ENCODE measurements at regions not wholly inside any gene's neighbourhood (a gene's known extent, or its start where the extent isn't known, plus 50 kb on each side); places are given as distances from the start of the nearest gene placed in this dataset.

GRCh38 chr10:112071596-112072133, 111.9 kb downstream of the GPAM start:
- Histone ChIP-seq H3K36me3 (ENCODE audit: insufficient read depth, low read length) (no peaks in the 10 kb centered on the region), H3K9me3 (replicated peaks; ENCODE audit: low read length) (no peaks in the 10 kb centered on the region), H3K4me3 (ENCODE audit: low read length) (no peak overlapping the region), H3K4me2 (ENCODE audit: low read length) (no peak overlapping the region), H3K27me3 (ENCODE audit: control insufficient read depth, insufficient read depth, low read length) (no peaks in the 10 kb centered on the region), H3K4me1 (ENCODE audit: control insufficient read depth, insufficient read depth, low read length) (no peaks in the 10 kb centered on the region), H3K9ac (ENCODE audit: low read depth, low read length) (no peak overlapping the region)

GRCh38 chr10:112078003-112078402, 105.6 kb downstream of the GPAM start:
- Histone ChIP-seq H3K4me3 (ENCODE audit: low read length) (no peak overlapping the region), H3K9ac (ENCODE audit: low read depth, low read length) (no peak overlapping the region), H3K4me1 (ENCODE audit: control insufficient read depth, insufficient read depth, low read length) (no peaks in the 10 kb centered on the region), H3K36me3 (ENCODE audit: insufficient read depth, low read length) (no peaks in the 10 kb centered on the region), H3K9me3 (replicated peaks; ENCODE audit: low read length) (no peaks in the 10 kb centered on the region), H3K27me3 (ENCODE audit: control insufficient read depth, insufficient read depth, low read length) (no peaks in the 10 kb centered on the region), H3K4me2 (ENCODE audit: low read length) (no peak overlapping the region)

- H3K27me3 ChIP-seq (ENCODE audit: control insufficient read depth, insufficient read depth, low read length), result no peaks in the 10 kb centered on the region
- H3K4me3 ChIP-seq (ENCODE audit: low read length), result no peak overlapping the region
- H3K9me3 ChIP-seq (replicated peaks; ENCODE audit: low read length), result no peaks in the 10 kb centered on the region
- H3K4me1 ChIP-seq (ENCODE audit: control insufficient read depth, insufficient read depth, low read length), result no peaks in the 10 kb centered on the region
- H3K36me3 ChIP-seq (ENCODE audit: insufficient read depth, low read length), result no peaks in the 10 kb centered on the region
- H3K4me2 ChIP-seq (ENCODE audit: low read length), result no peak overlapping the region
- H3K9ac ChIP-seq (ENCODE audit: low read depth, low read length), result no peak overlapping the region
Observed at GRCh38 chr10:112080231-112080630, 103.3 kb downstream of the GPAM start.

- Histone ChIP-seq H3K27me3 (ENCODE audit: control insufficient read depth, insufficient read depth, low read length) (no peaks in the 10 kb centered on the region), H3K9ac (ENCODE audit: low read depth, low read length) (no peak overlapping the region), H3K4me2 (ENCODE audit: low read length) (no peak overlapping the region), H3K36me3 (ENCODE audit: insufficient read depth, low read length) (no peaks in the 10 kb centered on the region), H3K4me3 (ENCODE audit: low read length) (no peak overlapping the region), H3K9me3 (replicated peaks; ENCODE audit: low read length) (no peaks in the 10 kb centered on the region), H3K4me1 (ENCODE audit: control insufficient read depth, insufficient read depth, low read length) (no peaks in the 10 kb centered on the region)
Observed at GRCh38 chr10:112082120-112082519, 101.4 kb downstream of the GPAM start.

- Histone ChIP-seq H3K4me2 (ENCODE audit: low read length) (no peak overlapping the region), H3K4me3 (ENCODE audit: low read length) (no peak overlapping the region), H3K9ac (ENCODE audit: low read depth, low read length) (no peak overlapping the region), H3K9me3 (replicated peaks; ENCODE audit: low read length) (no peaks in the 10 kb centered on the region), H3K36me3 (ENCODE audit: insufficient read depth, low read length) (no peaks in the 10 kb centered on the region), H3K4me1 (ENCODE audit: control insufficient read depth, insufficient read depth, low read length) (no peaks in the 10 kb centered on the region), H3K27me3 (ENCODE audit: control insufficient read depth, insufficient read depth, low read length) (no peaks in the 10 kb centered on the region)
Observed at GRCh38 chr10:112083472-112083871, 100.1 kb downstream of the GPAM start.

- Histone ChIP-seq H3K4me2 (ENCODE audit: low read length) (no peak overlapping the region), H3K4me3 (ENCODE audit: low read length) (no peak overlapping the region), H3K4me1 (ENCODE audit: control insufficient read depth, insufficient read depth, low read length) (no peaks in the 10 kb centered on the region), H3K36me3 (ENCODE audit: insufficient read depth, low read length) (no peaks in the 10 kb centered on the region), H3K9me3 (replicated peaks; ENCODE audit: low read length) (no peaks in the 10 kb centered on the region), H3K9ac (ENCODE audit: low read depth, low read length) (no peak overlapping the region), H3K27me3 (ENCODE audit: control insufficient read depth, insufficient read depth, low read length) (no peaks in the 10 kb centered on the region)
Observed at GRCh38 chr10:112087953-112088456, 95.6 kb downstream of the GPAM start.

- H3K4me2 ChIP-seq (ENCODE audit: low read length), result no peak overlapping the region
- no peaks in the 10 kb centered on the region for H3K36me3 ChIP-seq (ENCODE audit: insufficient read depth, low read length)
- no peaks in the 10 kb centered on the region for H3K9me3 ChIP-seq (replicated peaks; ENCODE audit: low read length)
- H3K9ac ChIP-seq (ENCODE audit: low read depth, low read length), result no peak overlapping the region
- no peaks in the 10 kb centered on the region for H3K27me3 ChIP-seq (ENCODE audit: control insufficient read depth, insufficient read depth, low read length)
- no peaks in the 10 kb centered on the region for H3K4me1 ChIP-seq (ENCODE audit: control insufficient read depth, insufficient read depth, low read length)
- H3K4me3 ChIP-seq (ENCODE audit: low read length), result no peak overlapping the region
Observed at GRCh38 chr10:112091703-112092102, 91.9 kb downstream of the GPAM start.

- Histone ChIP-seq H3K4me3 (ENCODE audit: low read length) (no peak overlapping the region), H3K9ac (ENCODE audit: low read depth, low read length) (no peak overlapping the region), H3K27me3 (ENCODE audit: control insufficient read depth, insufficient read depth, low read length) (no peaks in the 10 kb centered on the region), H3K36me3 (ENCODE audit: insufficient read depth, low read length) (no peaks in the 10 kb centered on the region), H3K4me2 (ENCODE audit: low read length) (no peak overlapping the region), H3K9me3 (replicated peaks; ENCODE audit: low read length) (no peaks in the 10 kb centered on the region), H3K4me1 (ENCODE audit: control insufficient read depth, insufficient read depth, low read length) (no peaks in the 10 kb centered on the region)
Observed at GRCh38 chr10:112092519-112092918, 91.0 kb downstream of the GPAM start.

- H3K36me3 ChIP-seq (ENCODE audit: insufficient read depth, low read length), result no peaks in the 10 kb centered on the region
- no peak overlapping the region for H3K4me3 ChIP-seq (ENCODE audit: low read length)
- H3K27me3 ChIP-seq (ENCODE audit: control insufficient read depth, insufficient read depth, low read length), result no peaks in the 10 kb centered on the region
- H3K9ac ChIP-seq (ENCODE audit: low read depth, low read length), result no peak overlapping the region
- no peaks in the 10 kb centered on the region for H3K9me3 ChIP-seq (replicated peaks; ENCODE audit: low read length)
- no peaks in the 10 kb centered on the region for H3K4me1 ChIP-seq (ENCODE audit: control insufficient read depth, insufficient read depth, low read length)
- H3K4me2 ChIP-seq (ENCODE audit: low read length), result no peak overlapping the region
Observed at GRCh38 chr10:112094984-112095383, 88.6 kb downstream of the GPAM start.

- Histone ChIP-seq H3K9me3 (replicated peaks; ENCODE audit: low read length) (no peaks in the 10 kb centered on the region), H3K4me2 (ENCODE audit: low read length) (no peak overlapping the region), H3K9ac (ENCODE audit: low read depth, low read length) (no peak overlapping the region), H3K4me3 (ENCODE audit: low read length) (no peak overlapping the region), H3K4me1 (ENCODE audit: control insufficient read depth, insufficient read depth, low read length) (no peaks in the 10 kb centered on the region), H3K27me3 (ENCODE audit: control insufficient read depth, insufficient read depth, low read length) (no peaks in the 10 kb centered on the region), H3K36me3 (ENCODE audit: insufficient read depth, low read length) (no peaks in the 10 kb centered on the region)
Observed at GRCh38 chr10:112095731-112096130, 87.8 kb downstream of the GPAM start.

GRCh38 chr10:112098682-112099081, 84.9 kb downstream of the GPAM start:
- H3K4me1 ChIP-seq (ENCODE audit: control insufficient read depth, insufficient read depth, low read length), result no peaks in the 10 kb centered on the region
- H3K4me2 ChIP-seq (ENCODE audit: low read length), result no peak overlapping the region
- no peak overlapping the region for H3K9ac ChIP-seq (ENCODE audit: low read depth, low read length)
- no peak overlapping the region for H3K4me3 ChIP-seq (ENCODE audit: low read length)
- H3K9me3 ChIP-seq (replicated peaks; ENCODE audit: low read length), result no peaks in the 10 kb centered on the region
- no peaks in the 10 kb centered on the region for H3K27me3 ChIP-seq (ENCODE audit: control insufficient read depth, insufficient read depth, low read length)
- no peaks in the 10 kb centered on the region for H3K36me3 ChIP-seq (ENCODE audit: insufficient read depth, low read length)

All from skeletal muscle satellite cell (primary cell).